GM23338 (cell line): ENCODE measurements at regions not wholly inside any gene's neighbourhood (a gene's known extent, or its start where the extent isn't known, plus 50 kb on each side); places are given as distances from the start of the nearest gene placed in this dataset.

Experiments
- CREB1 ChIP-seq: fragments of 250-450 bp; sonication (Bioruptor Pico); IDR thresholded peaks from 2 replicates; pipeline ENCODE4 v1.5.0; 2020; ENCODE audit warnings: low read depth, mild to moderate bottlenecking, moderate library complexity
- EZH2 ChIP-seq: fragments of 200-600 bp; sonication (generic); IDR thresholded peaks from one replicate; pipeline ENCODE4 v1.8.0; 2017; ENCODE audit warnings: antibody characterized with exemption, mild to moderate bottlenecking, low read depth; ENCODE audit not compliant: unreplicated experiment
- EZH2phosphoT487 ChIP-seq: fragments of 200-600 bp; sonication (generic); IDR thresholded peaks from one replicate; pipeline ENCODE4 v1.8.1; 2018; ENCODE audit warnings: antibody characterized with exemption; ENCODE audit not compliant: unreplicated experiment
- POLR2AphosphoS5 ChIP-seq: IDR thresholded peaks from 2 replicates; pipeline ENCODE4 v1.6.1; 2016; ENCODE audit warnings: antibody characterized with exemption, low read depth
- ZNF331 ChIP-seq: fragments of 250-450 bp; sonication (Bioruptor Pico); IDR thresholded peaks from 2 replicates; pipeline ENCODE4 v1.5.0; 2020; ENCODE audit warnings: low read depth, mild to moderate bottlenecking, moderate library complexity
- TF ChIP-seq, protein P1 (sequence below), 2 experiments: fragments of 200-600 bp in 1 of 2; sonication (generic) in 1 of 2; conservative IDR thresholded peaks; 2 replicates each; pipeline versions ENCODE4 v1.5.1 to v1.6.1; 2016 to 2017; ENCODE audit warnings: antibody characterized with exemption in 2 of 2, low read depth in 2 of 2, mild to moderate bottlenecking in 2 of 2, moderate library complexity in 1 of 2
- TF ChIP-seq, protein P2 (sequence below): IDR thresholded peaks from one replicate; pipeline ENCODE4 v1.6.1; 2018; ENCODE audit warnings: antibody characterized with exemption; ENCODE audit not compliant: unreplicated experiment
- TF ChIP-seq, protein P3 (sequence below): IDR thresholded peaks from 2 replicates; pipeline ENCODE4 v1.6.1; 2016; ENCODE audit warnings: antibody characterized with exemption

DNA sequence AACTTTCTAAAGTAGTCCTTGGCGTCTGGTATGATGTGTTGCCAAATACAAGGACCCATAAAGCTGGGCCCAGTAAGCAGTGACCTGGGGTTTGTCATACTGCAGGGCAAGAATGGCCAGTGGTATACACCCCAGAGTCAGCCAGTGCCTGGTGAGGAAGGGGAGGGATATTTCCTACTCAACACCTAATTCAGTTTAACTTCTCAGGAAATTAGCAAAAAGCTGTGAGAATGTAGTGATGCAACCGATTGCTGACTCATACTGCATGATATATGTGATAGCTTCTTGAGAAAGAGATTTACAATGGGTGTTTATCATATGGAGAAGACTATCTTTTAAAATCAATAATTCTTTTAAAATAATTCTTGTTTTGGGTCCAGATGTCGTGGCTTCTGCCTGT is 889.3 kb upstream of the CELF2 start:
- TF ChIP-seq POLR2AphosphoS5 (no peak), EZH2phosphoT487 (no peak), EZH2 (no peak), CREB1 (CRISPR knock-in tag) (no peak), ZNF331 (CRISPR knock-in tag) (no peak)
- TF ChIP-seq, protein P1, sequence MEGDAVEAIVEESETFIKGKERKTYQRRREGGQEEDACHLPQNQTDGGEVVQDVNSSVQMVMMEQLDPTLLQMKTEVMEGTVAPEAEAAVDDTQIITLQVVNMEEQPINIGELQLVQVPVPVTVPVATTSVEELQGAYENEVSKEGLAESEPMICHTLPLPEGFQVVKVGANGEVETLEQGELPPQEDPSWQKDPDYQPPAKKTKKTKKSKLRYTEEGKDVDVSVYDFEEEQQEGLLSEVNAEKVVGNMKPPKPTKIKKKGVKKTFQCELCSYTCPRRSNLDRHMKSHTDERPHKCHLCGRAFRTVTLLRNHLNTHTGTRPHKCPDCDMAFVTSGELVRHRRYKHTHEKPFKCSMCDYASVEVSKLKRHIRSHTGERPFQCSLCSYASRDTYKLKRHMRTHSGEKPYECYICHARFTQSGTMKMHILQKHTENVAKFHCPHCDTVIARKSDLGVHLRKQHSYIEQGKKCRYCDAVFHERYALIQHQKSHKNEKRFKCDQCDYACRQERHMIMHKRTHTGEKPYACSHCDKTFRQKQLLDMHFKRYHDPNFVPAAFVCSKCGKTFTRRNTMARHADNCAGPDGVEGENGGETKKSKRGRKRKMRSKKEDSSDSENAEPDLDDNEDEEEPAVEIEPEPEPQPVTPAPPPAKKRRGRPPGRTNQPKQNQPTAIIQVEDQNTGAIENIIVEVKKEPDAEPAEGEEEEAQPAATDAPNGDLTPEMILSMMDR (conservative IDR thresholded peaks at IDR 0.05; ENCODE audit: low read depth in 2 of 2), result no peak
- TF ChIP-seq, protein P2, sequence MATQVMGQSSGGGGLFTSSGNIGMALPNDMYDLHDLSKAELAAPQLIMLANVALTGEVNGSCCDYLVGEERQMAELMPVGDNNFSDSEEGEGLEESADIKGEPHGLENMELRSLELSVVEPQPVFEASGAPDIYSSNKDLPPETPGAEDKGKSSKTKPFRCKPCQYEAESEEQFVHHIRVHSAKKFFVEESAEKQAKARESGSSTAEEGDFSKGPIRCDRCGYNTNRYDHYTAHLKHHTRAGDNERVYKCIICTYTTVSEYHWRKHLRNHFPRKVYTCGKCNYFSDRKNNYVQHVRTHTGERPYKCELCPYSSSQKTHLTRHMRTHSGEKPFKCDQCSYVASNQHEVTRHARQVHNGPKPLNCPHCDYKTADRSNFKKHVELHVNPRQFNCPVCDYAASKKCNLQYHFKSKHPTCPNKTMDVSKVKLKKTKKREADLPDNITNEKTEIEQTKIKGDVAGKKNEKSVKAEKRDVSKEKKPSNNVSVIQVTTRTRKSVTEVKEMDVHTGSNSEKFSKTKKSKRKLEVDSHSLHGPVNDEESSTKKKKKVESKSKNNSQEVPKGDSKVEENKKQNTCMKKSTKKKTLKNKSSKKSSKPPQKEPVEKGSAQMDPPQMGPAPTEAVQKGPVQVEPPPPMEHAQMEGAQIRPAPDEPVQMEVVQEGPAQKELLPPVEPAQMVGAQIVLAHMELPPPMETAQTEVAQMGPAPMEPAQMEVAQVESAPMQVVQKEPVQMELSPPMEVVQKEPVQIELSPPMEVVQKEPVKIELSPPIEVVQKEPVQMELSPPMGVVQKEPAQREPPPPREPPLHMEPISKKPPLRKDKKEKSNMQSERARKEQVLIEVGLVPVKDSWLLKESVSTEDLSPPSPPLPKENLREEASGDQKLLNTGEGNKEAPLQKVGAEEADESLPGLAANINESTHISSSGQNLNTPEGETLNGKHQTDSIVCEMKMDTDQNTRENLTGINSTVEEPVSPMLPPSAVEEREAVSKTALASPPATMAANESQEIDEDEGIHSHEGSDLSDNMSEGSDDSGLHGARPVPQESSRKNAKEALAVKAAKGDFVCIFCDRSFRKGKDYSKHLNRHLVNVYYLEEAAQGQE, result no peak
- TF ChIP-seq, protein P3, sequence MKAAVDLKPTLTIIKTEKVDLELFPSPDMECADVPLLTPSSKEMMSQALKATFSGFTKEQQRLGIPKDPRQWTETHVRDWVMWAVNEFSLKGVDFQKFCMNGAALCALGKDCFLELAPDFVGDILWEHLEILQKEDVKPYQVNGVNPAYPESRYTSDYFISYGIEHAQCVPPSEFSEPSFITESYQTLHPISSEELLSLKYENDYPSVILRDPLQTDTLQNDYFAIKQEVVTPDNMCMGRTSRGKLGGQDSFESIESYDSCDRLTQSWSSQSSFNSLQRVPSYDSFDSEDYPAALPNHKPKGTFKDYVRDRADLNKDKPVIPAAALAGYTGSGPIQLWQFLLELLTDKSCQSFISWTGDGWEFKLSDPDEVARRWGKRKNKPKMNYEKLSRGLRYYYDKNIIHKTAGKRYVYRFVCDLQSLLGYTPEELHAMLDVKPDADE, result no peak
